Stomach smooth muscle (tissue), 2 donors: ENCODE measurements at regions not wholly inside any gene's neighbourhood (a gene's known extent, or its start where the extent isn't known, plus 50 kb on each side); places are given as distances from the start of the nearest gene placed in this dataset.

Experiments
- H3K27ac ChIP-seq: one replicate; pipeline ENCODE4 v1.7.0; 2013; ENCODE audit warnings: mild to moderate bottlenecking, low read length, inconsistent platforms
- H3K27me3 ChIP-seq, 2 donors: one replicate each; pipeline ENCODE4 v1.7.0; 2013; ENCODE audit warnings: low read length in 2 of 2; ENCODE audit not compliant: insufficient read depth in 2 of 2, control insufficient read depth in 1 of 2
- H3K36me3 ChIP-seq, 2 donors: one replicate each; pipeline ENCODE4 v1.7.0; 2013; ENCODE audit warnings: low read length in 2 of 2; ENCODE audit not compliant: control insufficient read depth in 2 of 2, insufficient read depth in 2 of 2
- H3K4me1 ChIP-seq: one replicate; pipeline ENCODE4 v1.7.0; 2013; ENCODE audit warnings: low read length; ENCODE audit not compliant: control insufficient read depth, insufficient read depth
- H3K4me3 ChIP-seq, 2 donors: one replicate each; pipeline ENCODE4 v1.7.0; 2013; ENCODE audit warnings: low read length in 2 of 2
- H3K9ac ChIP-seq, 2 donors: one replicate each; pipeline ENCODE4 v1.7.0; 2013; ENCODE audit warnings: low read length in 2 of 2, mild to moderate bottlenecking in 1 of 2
- H3K9me3 ChIP-seq, 2 donors: one replicate each; pipeline ENCODE4 v1.7.0; 2013; ENCODE audit warnings: low read length in 2 of 2; ENCODE audit not compliant: control insufficient read depth in 2 of 2
- donor health status: healthy.
- donor health status: Pancreatic carcinoma.

DNA sequence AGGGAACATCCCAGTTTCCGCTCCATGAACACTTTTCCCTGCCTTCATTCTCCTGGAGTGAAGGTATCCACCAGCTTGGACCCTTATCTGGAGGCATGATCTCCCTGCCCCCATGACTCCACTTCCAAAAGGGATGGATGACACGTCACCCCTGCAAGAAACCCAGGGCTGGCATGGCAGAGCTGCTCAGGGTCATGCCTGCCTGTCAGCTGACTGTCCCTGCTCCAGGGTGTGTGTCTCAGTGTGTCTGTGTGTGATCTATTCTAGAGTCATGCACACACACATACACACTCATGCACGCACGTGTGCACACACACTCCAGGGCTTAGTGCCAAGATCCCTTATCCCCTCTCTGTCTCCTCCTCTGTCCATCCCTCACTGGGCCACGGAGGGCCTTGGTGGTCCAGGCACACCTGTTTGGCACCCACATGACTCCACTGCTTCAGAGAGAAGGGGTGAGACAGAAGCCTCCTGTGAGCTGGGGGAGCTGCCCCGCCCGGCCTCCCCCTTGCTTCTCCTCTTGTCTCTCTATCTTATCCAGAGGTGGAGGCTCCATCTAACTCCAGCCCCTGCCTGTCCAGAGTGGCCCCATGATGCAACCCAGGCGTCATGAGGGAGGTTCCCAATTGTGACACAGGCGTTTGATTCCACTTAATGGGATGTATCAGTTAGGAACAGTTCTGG lies 290.9 kb downstream of the CDC5L start:
- Histone ChIP-seq H3K4me3 (no peak overlapping the region), H3K9ac (no peak overlapping the region), H3K27ac (no peak overlapping the region), H3K4me1 (no peaks in the 10 kb centered on the region), H3K27me3 (peaks cover 0 to 2% of the 10 kb centered on the region in 2 donors), H3K36me3 (no peaks in the 10 kb centered on the region), H3K9me3 (no peaks in the 10 kb centered on the region)

DNA sequence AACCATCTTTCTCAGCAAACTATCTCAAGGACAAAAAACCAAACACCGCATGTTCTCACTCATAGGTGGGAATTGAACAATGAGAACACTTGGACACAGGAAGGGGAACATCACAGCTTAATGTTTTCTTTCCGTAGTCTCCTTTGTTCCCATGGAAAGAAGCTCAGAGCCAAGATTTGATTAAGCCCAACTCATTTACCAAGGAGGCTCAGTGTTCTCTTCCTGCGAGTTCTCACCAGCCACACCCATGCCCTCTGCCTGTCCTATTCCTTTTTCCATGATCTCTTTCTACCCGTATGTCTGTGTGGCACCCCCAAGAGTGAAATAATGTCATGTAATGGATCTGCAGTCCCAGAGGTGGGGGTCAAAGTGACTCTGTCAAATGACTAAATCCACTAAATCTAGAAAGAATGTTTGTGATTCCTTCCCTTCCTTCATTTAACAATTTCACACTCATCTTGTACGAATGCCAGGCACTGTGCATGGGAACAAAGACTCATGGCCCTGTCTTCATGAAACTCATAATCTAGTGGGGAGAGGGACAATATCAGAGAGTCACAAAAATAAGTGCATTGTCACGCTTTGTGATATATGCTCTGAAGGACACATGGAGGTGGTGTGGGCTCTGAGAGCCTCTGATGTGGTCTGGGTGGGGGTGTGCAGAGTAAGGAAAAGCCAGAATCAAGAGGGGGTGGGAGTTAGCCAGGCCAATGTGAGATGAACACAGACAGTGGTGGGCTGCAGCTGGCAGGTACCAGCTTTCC lies 292.1 kb downstream of the CDC5L start:
- H3K4me1 ChIP-seq, result no peaks in the 10 kb centered on the region
- no peak overlapping the region for H3K9ac ChIP-seq
- no peaks in the 10 kb centered on the region for H3K9me3 ChIP-seq
- H3K36me3 ChIP-seq, result no peaks in the 10 kb centered on the region
- peaks cover 0 to 2% of the 10 kb centered on the region in 2 donors for H3K27me3 ChIP-seq
- H3K4me3 ChIP-seq, result no peak overlapping the region
- no peak overlapping the region for H3K27ac ChIP-seq

DNA sequence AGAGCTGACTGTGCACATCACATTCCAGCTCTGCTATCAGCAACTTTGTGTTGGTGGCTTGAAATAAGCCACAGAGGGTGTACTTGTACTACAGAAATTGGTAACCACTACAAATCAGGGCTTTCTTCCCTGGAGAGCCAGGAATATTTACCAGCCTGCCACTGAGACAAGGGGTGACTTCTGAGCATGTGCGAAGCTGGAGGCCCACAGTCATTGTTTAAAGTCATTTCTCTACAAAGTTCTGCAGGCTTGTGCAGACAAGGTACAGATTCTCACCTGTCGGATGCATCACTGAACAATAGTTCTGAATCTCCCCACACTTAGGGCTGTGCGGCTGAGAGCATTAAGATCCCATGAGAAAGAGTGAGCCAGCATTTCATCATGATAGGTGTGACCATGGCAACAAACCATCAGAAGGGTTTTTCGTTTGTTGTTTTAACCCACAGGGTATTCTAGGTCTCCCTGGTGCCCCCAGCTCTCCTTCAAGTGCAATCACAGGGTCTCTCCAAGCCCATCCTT lies 292.8 kb downstream of the CDC5L start:
- Histone ChIP-seq H3K4me1 (no peaks in the 10 kb centered on the region), H3K36me3 (no peaks in the 10 kb centered on the region), H3K9ac (no peak overlapping the region), H3K9me3 (no peaks in the 10 kb centered on the region), H3K27me3 (peaks cover 0 to 2% of the 10 kb centered on the region in 2 donors), H3K27ac (no peak overlapping the region), H3K4me3 (no peak overlapping the region)

DNA sequence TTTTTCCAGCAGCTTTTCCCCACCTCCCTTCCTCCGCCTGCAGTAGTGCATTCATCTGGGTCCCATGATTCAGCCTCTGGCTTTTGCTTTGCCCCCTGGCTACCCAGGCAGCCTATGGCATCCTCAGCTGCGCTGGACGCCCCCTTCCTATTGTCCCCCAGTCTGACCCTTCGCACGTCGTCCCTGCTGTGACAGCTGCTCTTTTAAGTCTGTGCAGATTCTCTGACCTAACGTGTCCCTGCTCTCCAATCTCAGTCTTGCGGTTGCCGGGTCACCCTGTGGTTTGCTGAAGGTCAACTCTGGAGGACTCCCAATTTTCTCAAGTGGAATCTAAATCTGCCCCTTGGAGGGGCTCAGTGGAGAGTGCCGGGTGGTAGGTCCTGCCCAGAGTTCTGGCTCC lies 294.3 kb downstream of the CDC5L start:
- Histone ChIP-seq H3K4me1 (no peaks in the 10 kb centered on the region), H3K9ac (no peak overlapping the region), H3K4me3 (no peak overlapping the region)

DNA sequence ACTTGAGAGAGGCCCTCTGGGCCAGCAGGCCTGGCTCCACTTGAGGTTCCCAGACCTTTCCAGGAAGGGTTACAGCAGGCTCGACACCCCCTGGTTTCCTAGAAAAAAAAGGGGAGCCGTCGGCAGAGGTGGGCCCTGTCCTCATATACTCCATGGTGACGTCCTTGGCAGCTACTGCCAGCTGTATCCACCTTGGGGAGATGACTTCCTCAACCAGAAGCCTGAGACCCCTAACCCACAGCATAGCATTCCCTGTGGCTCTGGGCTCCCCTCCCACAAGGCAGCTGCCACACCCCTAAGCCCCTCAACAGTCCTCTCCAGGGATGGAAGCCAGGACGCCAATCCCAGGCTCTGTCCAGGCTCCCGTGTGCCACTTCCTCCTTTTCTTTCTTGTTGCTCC lies 294.8 kb downstream of the CDC5L start:
- Histone ChIP-seq H3K9me3 (no peaks in the 10 kb centered on the region), H3K27ac (no peak overlapping the region), H3K36me3 (no peaks in the 10 kb centered on the region), H3K4me1 (no peaks in the 10 kb centered on the region), H3K9ac (no peak overlapping the region), H3K27me3 (no peaks in the 10 kb centered on the region), H3K4me3 (no peak overlapping the region)

More for the DNA sequence above, 294.3 kb downstream of the CDC5L start:
- Histone ChIP-seq H3K36me3 (no peaks in the 10 kb centered on the region), H3K9me3 (no peaks in the 10 kb centered on the region), H3K27ac (no peak overlapping the region), H3K27me3 (no peaks in the 10 kb centered on the region)

DNA sequence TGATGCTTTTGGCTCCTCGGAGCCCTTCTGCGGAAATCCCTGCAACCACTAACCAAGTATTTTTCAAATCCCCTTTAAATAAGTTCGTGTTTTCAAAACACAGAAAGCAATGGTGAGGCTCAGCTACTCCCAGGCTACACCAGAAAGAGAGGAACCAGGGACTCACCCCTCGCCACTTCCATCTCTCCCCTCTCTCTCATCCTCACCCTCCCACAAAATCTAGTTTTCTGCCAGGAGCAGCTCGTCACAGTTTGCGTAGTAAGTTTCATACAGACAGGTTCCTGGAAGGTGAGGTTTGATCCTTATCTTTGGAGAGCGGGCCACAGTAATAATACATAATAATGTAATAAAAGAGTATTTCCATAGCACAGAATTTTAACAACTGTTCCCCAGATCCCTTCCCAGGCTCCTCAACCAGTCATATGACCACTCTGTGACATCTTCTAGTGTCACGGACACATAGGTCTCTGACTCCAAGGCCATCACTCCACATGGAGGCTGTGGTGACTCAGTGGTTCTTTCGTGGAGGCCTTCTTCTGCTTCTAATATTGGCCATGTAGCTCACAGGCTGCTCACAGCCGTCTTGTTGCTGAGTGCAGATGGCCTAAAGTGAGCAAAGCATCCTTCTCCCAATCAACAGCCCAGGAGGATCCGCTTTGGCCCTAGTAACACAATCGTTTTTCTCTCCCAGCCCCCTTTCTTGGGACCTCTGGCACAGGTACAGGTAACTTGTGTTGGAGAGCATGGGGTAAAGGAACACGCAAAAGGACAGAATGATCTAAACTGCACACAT lies 295.7 kb downstream of the CDC5L start:
- no peaks in the 10 kb centered on the region for H3K36me3 ChIP-seq

DNA sequence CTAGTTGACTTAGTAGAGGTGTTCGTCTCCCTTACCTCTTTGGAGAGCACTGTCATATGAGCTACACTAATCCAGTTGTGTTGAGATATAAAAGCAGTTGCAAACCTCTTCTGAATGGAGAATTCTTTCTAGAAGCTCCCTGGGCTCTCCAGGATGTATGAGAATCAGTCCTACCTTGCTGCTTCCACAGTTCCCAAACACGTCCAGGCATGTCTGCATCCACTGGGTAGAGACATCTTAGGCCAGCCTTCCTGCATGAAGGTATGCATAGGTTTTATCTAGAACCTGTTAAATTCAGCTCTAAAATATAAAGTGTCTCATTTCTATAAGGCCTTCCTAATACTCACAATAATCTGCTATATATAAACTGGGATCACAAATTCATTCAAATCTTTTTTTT lies 297.7 kb downstream of the CDC5L start:
- Histone ChIP-seq H3K27ac (no peak overlapping the region), H3K9ac (no peak overlapping the region), H3K9me3 (no peaks in the 10 kb centered on the region)

More for the DNA sequence above, 295.7 kb downstream of the CDC5L start:
- Histone ChIP-seq H3K4me3 (no peak overlapping the region), H3K4me1 (no peaks in the 10 kb centered on the region), H3K9ac (no peak overlapping the region), H3K27ac (no peak overlapping the region), H3K9me3 (no peaks in the 10 kb centered on the region), H3K27me3 (no peaks in the 10 kb centered on the region)

DNA sequence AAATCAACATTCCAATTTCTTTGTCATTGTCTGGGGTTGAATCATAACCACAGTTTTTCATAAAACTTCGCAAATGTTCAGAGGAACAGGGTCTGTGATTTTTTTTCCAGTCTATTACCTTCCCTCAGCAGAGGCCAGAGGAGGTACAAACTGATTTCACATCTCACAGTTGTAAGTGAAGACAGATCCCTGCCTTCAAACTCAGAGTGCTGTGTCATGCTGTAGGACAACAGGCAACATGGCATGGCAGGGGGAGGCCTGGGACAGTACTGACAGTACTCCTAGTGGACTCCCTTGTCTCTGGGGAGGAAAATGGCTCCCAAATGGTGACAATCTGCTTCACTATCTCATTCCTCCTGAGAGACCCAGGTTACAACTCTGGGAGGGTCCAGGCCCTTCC lies 308.6 kb downstream of the CDC5L start:
- Histone ChIP-seq H3K9ac (no peak overlapping the region), H3K9me3 (no peaks in the 10 kb centered on the region), H3K27ac (no peak overlapping the region), H3K36me3 (no peaks in the 10 kb centered on the region), H3K27me3 (no peaks in the 10 kb centered on the region), H3K4me3 (no peak overlapping the region), H3K4me1 (peaks cover 5% of the 10 kb centered on the region)

More for the DNA sequence above, 297.7 kb downstream of the CDC5L start:
- H3K4me1 ChIP-seq, result no peaks in the 10 kb centered on the region
- H3K4me3 ChIP-seq, result no peak overlapping the region
- no peaks in the 10 kb centered on the region for H3K36me3 ChIP-seq
- H3K27me3 ChIP-seq, result no peaks in the 10 kb centered on the region

DNA sequence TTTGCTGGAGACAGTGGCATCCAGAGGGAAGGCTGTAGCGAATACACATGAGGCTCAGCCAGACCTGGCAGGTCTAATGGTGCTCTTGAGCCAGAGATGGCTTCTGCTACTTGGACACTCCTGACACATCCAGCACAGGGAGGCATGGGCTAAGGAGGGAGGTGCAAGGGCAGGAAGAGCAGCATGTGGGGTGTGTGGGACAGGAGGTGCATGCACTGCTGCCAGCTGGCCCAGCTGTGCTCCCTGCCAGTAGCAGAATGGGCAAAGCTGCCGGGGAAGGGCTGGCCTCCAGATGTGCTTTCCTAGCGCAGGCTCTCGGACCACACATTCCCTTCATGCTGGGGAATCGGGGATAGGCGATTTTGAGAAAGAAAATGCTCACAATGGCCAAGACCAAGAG lies 309.2 kb downstream of the CDC5L start:
- Histone ChIP-seq H3K4me1 (peaks cover 5% of the 10 kb centered on the region), H3K9ac (no peak overlapping the region), H3K9me3 (no peaks in the 10 kb centered on the region), H3K4me3 (no peak overlapping the region), H3K36me3 (no peaks in the 10 kb centered on the region), H3K27me3 (no peaks in the 10 kb centered on the region), H3K27ac (no peak overlapping the region)

DNA sequence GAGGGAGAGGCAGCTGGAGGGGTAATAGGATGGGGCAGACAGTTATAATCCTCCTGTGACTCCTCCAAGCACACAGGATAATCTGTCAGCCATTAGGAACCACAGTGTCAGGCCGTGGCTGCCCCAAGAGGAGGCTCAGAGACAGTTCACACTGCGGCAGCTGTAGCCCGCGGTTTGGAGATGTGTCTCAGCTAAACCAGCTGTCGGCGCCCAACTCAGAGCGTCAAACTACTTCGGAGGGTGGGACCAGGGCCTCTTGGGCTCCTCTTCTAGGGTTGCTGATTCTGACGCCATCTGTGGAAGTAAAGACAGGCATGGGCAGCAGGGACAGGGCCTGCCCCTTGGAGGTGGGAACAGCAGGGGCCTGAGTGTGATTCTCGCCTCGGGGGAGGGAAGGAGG lies 309.8 kb downstream of the CDC5L start:
- Histone ChIP-seq H3K27ac (no peak overlapping the region), H3K4me3 (no peak overlapping the region), H3K36me3 (no peaks in the 10 kb centered on the region), H3K9me3 (no peaks in the 10 kb centered on the region), H3K4me1 (peaks cover 5% of the 10 kb centered on the region), H3K27me3 (no peaks in the 10 kb centered on the region), H3K9ac (no peak overlapping the region)
